Liver (tissue), 7 donors: ENCODE measurements at regions not wholly inside any gene's neighbourhood (a gene's known extent, or its start where the extent isn't known, plus 50 kb on each side); places are given as distances from the start of the nearest gene placed in this dataset.

ENCODE experiments used
- DNase-seq: peaks from one replicate; pipeline ENCODE4 v3.0.0-alpha.2; 2017; ENCODE audit warnings: low spot score
- H3K27ac ChIP-seq, 2 donors: one replicate each; pipeline ENCODE4 v1.7.0; 2013; ENCODE audit warnings: inconsistent platforms in 2 of 2, low read length in 2 of 2, control low read depth in 1 of 2, low read depth in 1 of 2, mild to moderate bottlenecking in 1 of 2
- H3K27me3 ChIP-seq, 4 donors: one replicate each; pipeline versions ENCODE4 v1.6.1 to v1.7.0; 2013; ENCODE audit warnings: low read length in 3 of 4, inconsistent platforms in 1 of 4, mild to moderate bottlenecking in 1 of 4, moderate library complexity in 1 of 4; ENCODE audit not compliant: control insufficient read depth in 4 of 4, insufficient read depth in 4 of 4
- H3K36me3 ChIP-seq, 4 donors: one replicate each; pipeline versions ENCODE4 v1.6.1 to v1.7.0; 2013; ENCODE audit warnings: low read length in 3 of 4, mild to moderate bottlenecking in 3 of 4, low read depth in 1 of 4, moderate library complexity in 1 of 4; ENCODE audit not compliant: control insufficient read depth in 4 of 4, insufficient read depth in 3 of 4
- H3K4me1 ChIP-seq, 4 donors: one replicate each; pipeline versions ENCODE4 v1.6.1 to v1.7.0; 2013; ENCODE audit warnings: low read length in 3 of 4, mild to moderate bottlenecking in 3 of 4, moderate library complexity in 1 of 4; ENCODE audit not compliant: control insufficient read depth in 4 of 4, insufficient read depth in 4 of 4
- H3K4me3 ChIP-seq, 3 donors: one replicate each; pipeline versions ENCODE4 v1.6.1 to v1.7.0; 2013; ENCODE audit warnings: low read length in 3 of 3, control low read depth in 1 of 3, low read depth in 1 of 3, mild to moderate bottlenecking in 1 of 3
- H3K9ac ChIP-seq, 2 donors: one replicate each; pipeline ENCODE4 v1.7.0; 2013; ENCODE audit warnings: low read length in 2 of 2, mild to moderate bottlenecking in 2 of 2, moderate library complexity in 2 of 2, control low read depth in 1 of 2, low read depth in 1 of 2
- H3K9me3 ChIP-seq, 4 donors: one replicate each; pipeline versions ENCODE4 v1.6.1 to v1.7.0; 2013; ENCODE audit warnings: low read length in 3 of 4; ENCODE audit not compliant: control insufficient read depth in 4 of 4
- EGR1 ChIP-seq, 2 donors: IDR thresholded peaks; 2 replicates each; pipeline ENCODE4 v1.6.1; 2016 to 2018; ENCODE audit warnings: antibody characterized with exemption in 2 of 2, low read depth in 2 of 2
- FOXA1 ChIP-seq: IDR thresholded peaks from 2 replicates; pipeline ENCODE4 v1.6.1; 2016; ENCODE audit warnings: antibody characterized with exemption
- FOXA2 ChIP-seq: IDR thresholded peaks from 2 replicates; pipeline ENCODE4 v1.6.1; 2016; ENCODE audit warnings: antibody characterized with exemption
- GABPA ChIP-seq, 2 donors: IDR thresholded peaks in 1 of 2; conservative IDR thresholded peaks in 1 of 2; 2 replicates each; pipeline ENCODE4 v1.6.1; 2016; ENCODE audit warnings: antibody characterized with exemption in 2 of 2, mild to moderate bottlenecking in 1 of 2, moderate library complexity in 1 of 2
- HNF4A ChIP-seq, 2 donors: conservative IDR thresholded peaks; 2 replicates each; pipeline ENCODE4 v1.6.1; 2016; ENCODE audit warnings: antibody characterized with exemption in 2 of 2, mild to moderate bottlenecking in 2 of 2
- HNF4G ChIP-seq: IDR thresholded peaks from 2 replicates; pipeline ENCODE4 v1.6.1; 2016; ENCODE audit warnings: antibody characterized with exemption
- JUND ChIP-seq, 2 donors: IDR thresholded peaks; 2 replicates each; pipeline ENCODE4 v1.6.1; 2016; ENCODE audit warnings: antibody characterized with exemption in 2 of 2
- NR2F2 ChIP-seq: IDR thresholded peaks from 2 replicates; pipeline ENCODE4 v1.6.1; 2016; ENCODE audit warnings: antibody characterized with exemption
- RXRA ChIP-seq, 2 donors: IDR thresholded peaks; 2 replicates each; pipeline ENCODE4 v1.6.1; 2017 to 2018; ENCODE audit warnings: antibody characterized with exemption in 2 of 2, mild to moderate bottlenecking in 1 of 2
- SP1 ChIP-seq: IDR thresholded peaks from 2 replicates; pipeline ENCODE4 v1.6.1; 2018; ENCODE audit warnings: antibody characterized with exemption, mild to moderate bottlenecking
- YY1 ChIP-seq: IDR thresholded peaks from 2 replicates; pipeline ENCODE4 v1.6.1; 2016; ENCODE audit warnings: antibody characterized with exemption, mild to moderate bottlenecking
- WGBS: extraction: QIAGEN DNeasy Blood & Tissue Kit; methylation state at CpG from one replicate; pipeline ENCODE4 v1.1.7; 2013; 5-methylcytosine and 5-hydroxymethylcytosine counted together
- TF ChIP-seq, protein P1 (sequence below): IDR thresholded peaks from 2 replicates; pipeline ENCODE4 v1.6.1; 2016; ENCODE audit warnings: antibody characterized with exemption
- TF ChIP-seq, protein P2 (sequence below): IDR thresholded peaks from 2 replicates; pipeline ENCODE4 v1.6.1; 2016; ENCODE audit warnings: antibody characterized with exemption
- TF ChIP-seq, protein P3 (sequence below): IDR thresholded peaks from 2 replicates; pipeline ENCODE4 v1.6.1; 2016; ENCODE audit warnings: antibody characterized with exemption
- TF ChIP-seq, protein P4 (sequence below): IDR thresholded peaks from 2 replicates; pipeline ENCODE4 v1.6.1; 2016; ENCODE audit warnings: antibody characterized with exemption, mild to moderate bottlenecking
- donor health status: healthy.
- donor health status: healthy.
- donor health status: healthy.
- donor health status: healthy.

DNA sequence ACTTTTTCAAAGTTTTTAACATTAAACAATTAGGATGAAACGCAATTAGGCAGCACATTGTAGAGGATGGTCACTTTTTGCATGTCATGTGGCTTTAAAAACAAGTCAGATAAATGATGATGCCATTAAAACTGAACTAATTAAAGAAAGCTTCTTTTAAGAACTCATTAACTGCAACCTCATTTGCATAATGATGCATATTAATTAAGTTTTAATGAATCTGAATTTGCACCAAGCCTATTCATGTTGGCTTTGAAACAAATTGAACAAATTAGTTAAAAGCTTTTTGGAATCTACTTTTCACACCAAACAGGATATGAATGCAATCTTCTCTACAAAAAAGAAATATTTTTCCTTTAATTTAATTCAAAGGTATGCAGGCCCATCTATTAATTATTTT is 499.0 kb downstream of the VRK1 start:
- no peak for DNase-seq
- Histone ChIP-seq H3K9me3 (no peaks in the 10 kb centered on the region), H3K27ac (no peak overlapping the region), H3K27me3 (peaks cover 0 to 7% (median 5%) of the 10 kb centered on the region in 4 donors), H3K4me1 (no peaks in the 10 kb centered on the region), H3K36me3 (no peaks in the 10 kb centered on the region), H3K9ac (no peak overlapping the region), H3K4me3 (no peak overlapping the region)
- TF ChIP-seq FOXA1 = no peak
- no peak for TF ChIP-seq RXRA (IDR thresholded peaks at IDR 0.05)
- TF ChIP-seq, protein P1, sequence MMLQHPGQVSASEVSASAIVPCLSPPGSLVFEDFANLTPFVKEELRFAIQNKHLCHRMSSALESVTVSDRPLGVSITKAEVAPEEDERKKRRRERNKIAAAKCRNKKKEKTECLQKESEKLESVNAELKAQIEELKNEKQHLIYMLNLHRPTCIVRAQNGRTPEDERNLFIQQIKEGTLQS = no peak
- no peak for TF ChIP-seq YY1
- TF ChIP-seq, protein P2, sequence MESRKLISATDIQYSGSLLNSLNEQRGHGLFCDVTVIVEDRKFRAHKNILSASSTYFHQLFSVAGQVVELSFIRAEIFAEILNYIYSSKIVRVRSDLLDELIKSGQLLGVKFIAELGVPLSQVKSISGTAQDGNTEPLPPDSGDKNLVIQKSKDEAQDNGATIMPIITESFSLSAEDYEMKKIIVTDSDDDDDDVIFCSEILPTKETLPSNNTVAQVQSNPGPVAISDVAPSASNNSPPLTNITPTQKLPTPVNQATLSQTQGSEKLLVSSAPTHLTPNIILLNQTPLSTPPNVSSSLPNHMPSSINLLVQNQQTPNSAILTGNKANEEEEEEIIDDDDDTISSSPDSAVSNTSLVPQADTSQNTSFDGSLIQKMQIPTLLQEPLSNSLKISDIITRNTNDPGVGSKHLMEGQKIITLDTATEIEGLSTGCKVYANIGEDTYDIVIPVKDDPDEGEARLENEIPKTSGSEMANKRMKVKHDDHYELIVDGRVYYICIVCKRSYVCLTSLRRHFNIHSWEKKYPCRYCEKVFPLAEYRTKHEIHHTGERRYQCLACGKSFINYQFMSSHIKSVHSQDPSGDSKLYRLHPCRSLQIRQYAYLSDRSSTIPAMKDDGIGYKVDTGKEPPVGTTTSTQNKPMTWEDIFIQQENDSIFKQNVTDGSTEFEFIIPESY = no peak
- TF ChIP-seq JUND (IDR thresholded peaks at IDR 0.05) = no peak
- TF ChIP-seq SP1 = no peak
- TF ChIP-seq, protein P3, sequence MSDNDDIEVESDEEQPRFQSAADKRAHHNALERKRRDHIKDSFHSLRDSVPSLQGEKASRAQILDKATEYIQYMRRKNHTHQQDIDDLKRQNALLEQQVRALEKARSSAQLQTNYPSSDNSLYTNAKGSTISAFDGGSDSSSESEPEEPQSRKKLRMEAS = no peak
- TF ChIP-seq HNF4G = no peak
- no peak for TF ChIP-seq GABPA (IDR thresholded peaks at IDR 0.05 in 1 of 2, conservative IDR thresholded peaks at IDR 0.05 in 1 of 2)
- TF ChIP-seq, protein P4, sequence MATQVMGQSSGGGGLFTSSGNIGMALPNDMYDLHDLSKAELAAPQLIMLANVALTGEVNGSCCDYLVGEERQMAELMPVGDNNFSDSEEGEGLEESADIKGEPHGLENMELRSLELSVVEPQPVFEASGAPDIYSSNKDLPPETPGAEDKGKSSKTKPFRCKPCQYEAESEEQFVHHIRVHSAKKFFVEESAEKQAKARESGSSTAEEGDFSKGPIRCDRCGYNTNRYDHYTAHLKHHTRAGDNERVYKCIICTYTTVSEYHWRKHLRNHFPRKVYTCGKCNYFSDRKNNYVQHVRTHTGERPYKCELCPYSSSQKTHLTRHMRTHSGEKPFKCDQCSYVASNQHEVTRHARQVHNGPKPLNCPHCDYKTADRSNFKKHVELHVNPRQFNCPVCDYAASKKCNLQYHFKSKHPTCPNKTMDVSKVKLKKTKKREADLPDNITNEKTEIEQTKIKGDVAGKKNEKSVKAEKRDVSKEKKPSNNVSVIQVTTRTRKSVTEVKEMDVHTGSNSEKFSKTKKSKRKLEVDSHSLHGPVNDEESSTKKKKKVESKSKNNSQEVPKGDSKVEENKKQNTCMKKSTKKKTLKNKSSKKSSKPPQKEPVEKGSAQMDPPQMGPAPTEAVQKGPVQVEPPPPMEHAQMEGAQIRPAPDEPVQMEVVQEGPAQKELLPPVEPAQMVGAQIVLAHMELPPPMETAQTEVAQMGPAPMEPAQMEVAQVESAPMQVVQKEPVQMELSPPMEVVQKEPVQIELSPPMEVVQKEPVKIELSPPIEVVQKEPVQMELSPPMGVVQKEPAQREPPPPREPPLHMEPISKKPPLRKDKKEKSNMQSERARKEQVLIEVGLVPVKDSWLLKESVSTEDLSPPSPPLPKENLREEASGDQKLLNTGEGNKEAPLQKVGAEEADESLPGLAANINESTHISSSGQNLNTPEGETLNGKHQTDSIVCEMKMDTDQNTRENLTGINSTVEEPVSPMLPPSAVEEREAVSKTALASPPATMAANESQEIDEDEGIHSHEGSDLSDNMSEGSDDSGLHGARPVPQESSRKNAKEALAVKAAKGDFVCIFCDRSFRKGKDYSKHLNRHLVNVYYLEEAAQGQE = no peak
- no peak for TF ChIP-seq EGR1 (IDR thresholded peaks at IDR 0.05; ENCODE audit: low read depth in 2 of 2)
- TF ChIP-seq FOXA2 = no peak
- no peak for TF ChIP-seq HNF4A (conservative IDR thresholded peaks at IDR 0.05)
- WGBS = 96% methylated on average over 1 of the region's 1 CpG

DNA sequence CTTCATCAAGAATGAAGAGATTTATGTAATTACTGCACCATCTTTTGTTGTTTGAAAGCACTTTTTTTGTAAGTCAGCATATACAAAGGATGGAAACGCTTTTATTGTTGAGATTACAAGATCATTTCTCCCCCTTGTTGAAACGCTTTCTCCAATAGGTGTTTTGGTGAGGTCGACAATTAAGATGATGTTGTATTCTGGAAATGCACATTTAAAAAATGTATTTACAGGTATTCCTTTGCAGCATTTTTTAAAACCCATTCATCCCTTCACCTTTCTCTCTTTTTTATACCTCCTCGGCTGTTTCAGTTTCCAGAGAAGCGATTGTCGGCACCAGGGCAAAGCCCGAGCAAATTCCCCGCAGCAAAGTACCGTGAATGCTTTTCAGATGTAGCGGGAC is 499.9 kb downstream of the VRK1 start:
- DNase-seq = no peak
- H3K36me3 ChIP-seq = no peaks in the 10 kb centered on the region
- WGBS = 80% methylated on average over 10 of the region's 10 CpGs
- no peak overlapping the region for H3K4me3 ChIP-seq
- no peaks in the 10 kb centered on the region for H3K9me3 ChIP-seq
- TF ChIP-seq NR2F2 (no peak), RXRA (IDR thresholded peaks at IDR 0.05) (no peak), FOXA2 (no peak), EGR1 (IDR thresholded peaks at IDR 0.05; ENCODE audit: low read depth in 2 of 2) (no peak)
- H3K4me1 ChIP-seq = no peaks in the 10 kb centered on the region
- H3K27me3 ChIP-seq = peaks cover 0 to 7% (median 5%) of the 10 kb centered on the region in 4 donors
- no peak overlapping the region for H3K9ac ChIP-seq
- no peak overlapping the region for H3K27ac ChIP-seq
